D721Med (cell line): ENCODE measurements at regions not wholly inside any gene's neighbourhood (a gene's known extent, or its start where the extent isn't known, plus 50 kb on each side); places are given as distances from the start of the nearest gene placed in this dataset.

ENCODE experiments used
- DNase-seq: peaks from one replicate; pipeline ENCODE4 v3.0.0; 2011; ENCODE audit warnings: low spot score; ENCODE audit not compliant: insufficient read length
- FAIRE-seq: peaks from 2 replicates; lab custom pipeline; 2011; peaks lifted over from hg19 to GRCh38; lab: Jason Lieb, UNC
- TF ChIP-seq, protein P1 (sequence below): IDR thresholded peaks from 2 replicates; pipeline ENCODE4 v1.5.1; 2012; ENCODE audit warnings: mild to moderate bottlenecking, control low read depth; ENCODE audit not compliant: insufficient read depth; ENCODE audit errors: missing control alignments

DNA sequence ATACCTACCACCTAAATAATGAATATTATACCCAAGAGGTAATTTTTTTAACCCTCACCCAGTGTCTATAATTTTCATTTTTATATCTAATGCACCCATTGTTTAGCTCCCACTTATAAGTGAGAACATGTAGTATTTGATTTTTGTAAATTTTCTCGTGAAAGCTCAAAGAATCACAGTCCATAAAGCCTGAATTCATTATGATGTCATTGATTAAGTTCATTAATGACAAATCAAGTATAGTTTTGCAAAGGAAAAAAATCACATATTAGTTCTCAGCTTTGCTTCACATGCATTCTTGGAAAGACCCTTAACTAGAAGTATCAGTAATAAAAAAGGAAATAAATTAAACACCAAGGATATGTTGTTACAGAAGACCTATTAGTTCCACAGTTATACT, 425.3 kb upstream of the UBE2E2 start:
- TF ChIP-seq, protein P1, sequence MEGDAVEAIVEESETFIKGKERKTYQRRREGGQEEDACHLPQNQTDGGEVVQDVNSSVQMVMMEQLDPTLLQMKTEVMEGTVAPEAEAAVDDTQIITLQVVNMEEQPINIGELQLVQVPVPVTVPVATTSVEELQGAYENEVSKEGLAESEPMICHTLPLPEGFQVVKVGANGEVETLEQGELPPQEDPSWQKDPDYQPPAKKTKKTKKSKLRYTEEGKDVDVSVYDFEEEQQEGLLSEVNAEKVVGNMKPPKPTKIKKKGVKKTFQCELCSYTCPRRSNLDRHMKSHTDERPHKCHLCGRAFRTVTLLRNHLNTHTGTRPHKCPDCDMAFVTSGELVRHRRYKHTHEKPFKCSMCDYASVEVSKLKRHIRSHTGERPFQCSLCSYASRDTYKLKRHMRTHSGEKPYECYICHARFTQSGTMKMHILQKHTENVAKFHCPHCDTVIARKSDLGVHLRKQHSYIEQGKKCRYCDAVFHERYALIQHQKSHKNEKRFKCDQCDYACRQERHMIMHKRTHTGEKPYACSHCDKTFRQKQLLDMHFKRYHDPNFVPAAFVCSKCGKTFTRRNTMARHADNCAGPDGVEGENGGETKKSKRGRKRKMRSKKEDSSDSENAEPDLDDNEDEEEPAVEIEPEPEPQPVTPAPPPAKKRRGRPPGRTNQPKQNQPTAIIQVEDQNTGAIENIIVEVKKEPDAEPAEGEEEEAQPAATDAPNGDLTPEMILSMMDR: no peak
- no peak for DNase-seq
- FAIRE-seq: no peak

DNA sequence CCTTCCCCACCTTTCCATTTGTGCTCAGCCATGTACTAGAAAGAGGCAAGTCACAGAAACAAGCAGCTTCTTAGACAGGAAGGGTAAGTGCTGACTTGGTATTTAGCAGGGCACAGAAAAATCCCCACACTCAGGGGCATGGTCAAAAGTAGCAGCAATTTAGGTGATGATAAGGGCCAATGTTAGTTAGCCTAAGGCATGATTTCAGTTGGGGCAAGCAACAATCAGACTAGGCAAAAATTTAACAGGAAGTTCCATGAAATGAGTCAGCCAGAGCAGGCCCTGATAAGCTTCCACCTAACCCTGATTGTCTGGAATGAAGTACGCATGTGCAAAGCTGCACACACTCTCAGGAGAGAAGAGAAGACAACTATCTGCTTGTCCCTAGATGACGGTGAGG, 423.4 kb upstream of the UBE2E2 start:
- FAIRE-seq (no peak), DNase-seq (no peak)
- TF ChIP-seq, protein P1: no peak

DNA sequence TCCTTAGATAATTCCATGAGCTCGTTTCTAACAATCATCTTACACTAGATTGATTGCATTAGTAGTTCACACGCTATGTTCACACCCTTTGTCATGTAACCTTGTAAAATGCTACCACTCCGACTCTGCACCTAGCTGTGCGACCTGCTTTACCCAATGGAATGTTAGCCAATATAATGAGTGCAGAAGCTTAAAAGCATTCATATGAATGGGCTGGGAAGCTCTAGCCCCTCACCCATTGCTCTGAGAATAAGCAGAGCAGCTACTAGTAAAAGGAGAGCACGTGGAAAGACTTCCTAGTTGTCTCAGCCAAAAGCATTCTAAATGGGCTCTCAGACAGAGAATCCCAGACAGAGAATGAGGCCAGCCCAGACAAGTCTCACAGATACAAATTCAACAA, 410.6 kb upstream of the UBE2E2 start:
- FAIRE-seq (no peak), DNase-seq (no peak)
- TF ChIP-seq, protein P1: no peak

DNA sequence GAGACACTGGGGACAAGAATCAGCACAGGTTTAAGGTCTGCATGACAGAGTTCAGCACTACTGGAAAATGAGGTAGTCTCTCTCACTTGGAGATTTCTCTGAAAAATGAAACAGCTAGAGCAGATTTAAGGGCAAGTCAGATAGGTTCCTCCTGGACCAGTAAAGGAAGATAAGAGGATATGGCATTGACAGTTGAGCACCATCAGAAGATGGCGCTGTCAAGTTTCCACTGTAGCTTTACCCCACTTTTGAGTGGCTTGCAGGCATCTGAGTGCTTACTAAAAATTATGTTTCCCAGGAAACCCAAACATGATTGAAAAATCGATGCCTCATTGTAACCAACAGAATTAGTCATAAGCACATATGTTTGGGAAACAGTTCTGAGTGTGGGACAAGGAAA, 407.2 kb upstream of the UBE2E2 start:
- TF ChIP-seq, protein P1: no peak
- no peak for FAIRE-seq
- DNase-seq: no peak

DNA sequence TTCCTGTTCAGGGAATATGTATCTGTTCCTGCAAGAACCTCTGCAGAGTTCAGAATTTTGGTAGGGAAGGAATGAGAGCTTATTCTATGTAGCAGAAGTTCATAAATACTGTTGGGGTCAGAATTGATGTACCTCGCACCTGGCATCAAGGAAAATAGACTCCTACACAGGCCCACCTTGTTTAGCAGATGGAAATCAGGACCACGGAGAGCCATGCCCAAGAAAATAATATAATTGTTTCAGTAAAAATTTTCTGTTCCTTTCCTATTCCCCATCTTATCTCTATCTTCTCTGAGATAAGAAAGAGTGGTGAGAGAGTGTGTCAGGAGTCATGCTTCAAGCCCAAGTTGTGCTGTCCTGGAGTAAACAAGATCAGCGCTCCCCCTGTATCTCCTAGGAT, 404.7 kb upstream of the UBE2E2 start:
- DNase-seq (no peak), FAIRE-seq (no peak)
- TF ChIP-seq, protein P1: no peak

DNA sequence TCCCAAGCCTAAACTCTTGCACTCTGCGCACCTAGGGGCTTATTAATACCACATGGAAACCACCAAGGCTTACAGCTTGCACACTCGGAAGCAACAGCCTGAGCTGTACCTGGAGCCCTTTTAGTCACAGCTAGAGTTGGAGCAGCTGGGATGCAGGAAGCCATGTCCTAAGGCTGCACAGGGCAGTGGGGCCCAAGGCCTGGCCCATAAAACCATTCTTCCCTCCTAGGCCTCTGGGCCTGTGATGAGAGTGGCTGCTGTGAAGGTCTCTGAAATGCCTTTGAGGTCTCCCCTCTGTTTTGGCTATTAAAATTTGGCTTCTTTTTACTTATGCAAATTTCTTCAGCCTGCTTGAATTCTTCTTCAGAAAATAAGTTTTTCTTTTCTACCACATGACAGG, 383.9 kb upstream of the UBE2E2 start:
- DNase-seq (no peak), FAIRE-seq (no peak)
- TF ChIP-seq, protein P1: no peak

DNA sequence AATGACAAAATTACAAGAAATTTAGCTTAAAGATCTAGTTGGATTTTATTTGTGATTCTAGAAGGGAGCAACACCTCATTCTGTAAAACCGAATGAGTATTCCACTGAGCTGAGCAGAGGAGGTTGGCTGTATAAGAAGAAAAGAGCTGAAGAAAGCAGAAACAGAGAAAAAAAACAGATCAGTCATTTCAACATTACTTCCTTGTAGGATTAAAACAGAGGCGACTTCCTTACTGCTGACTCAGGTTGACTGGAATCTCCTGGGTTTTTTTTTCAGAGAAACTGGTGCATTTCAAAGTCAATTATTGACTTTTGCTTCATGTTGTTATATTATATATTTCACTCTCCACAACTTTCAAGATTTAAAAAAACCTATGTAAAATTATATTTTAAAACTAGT, 368.1 kb upstream of the UBE2E2 start:
- no peak for DNase-seq
- FAIRE-seq: no peak
- TF ChIP-seq, protein P1: no peak
